Stomach (tissue), 8 donors: ENCODE measurements at regions not wholly inside any gene's neighbourhood (a gene's known extent, or its start where the extent isn't known, plus 50 kb on each side); places are given as distances from the start of the nearest gene placed in this dataset.
"Not testable (repeated sequence)": the region's sequence is repeated elsewhere in the genome, so short reads cannot be mapped to it uniquely, and the experiment has no call there.

ENCODE experiments used
- DNase-seq, 2 donors: peaks; one replicate each; pipeline versions ENCODE4 v3.0.0 to v3.0.0-alpha.2; 2013 to 2019
- H3K27ac ChIP-seq, 5 donors: fragments of 200-600 bp in 4 of 5; sonication (generic) in 4 of 5; one replicate each; pipeline ENCODE4 v1.5.1; 2013 to 2019; ENCODE audit warnings: mild to moderate bottlenecking in 1 of 5, moderate library complexity in 1 of 5
- H3K27me3 ChIP-seq, 3 donors: fragments of 200-600 bp; sonication (generic); one replicate each; pipeline ENCODE4 v1.5.1; 2017 to 2019; ENCODE audit warnings: mixed run types in 1 of 3
- H3K36me3 ChIP-seq, 4 donors: fragments of 200-600 bp; sonication (generic); 1 replicate in 3 of 4; 2 replicates in 1 of 4; pipeline ENCODE4 v1.5.1; 2016 to 2019
- H3K4me1 ChIP-seq, 4 donors: fragments of 200-600 bp; sonication (generic); one replicate each; pipeline ENCODE4 v1.5.1; 2016 to 2019
- H3K4me3 ChIP-seq, 4 donors: fragments of 200-600 bp; sonication (generic) in 3 of 4; one replicate each; pipeline ENCODE4 v1.5.1; 2016 to 2019; ENCODE audit warnings: mild to moderate bottlenecking in 1 of 4
- H3K9me3 ChIP-seq, 4 donors: fragments of 200-600 bp; sonication (generic); one replicate each; pipeline ENCODE4 v1.5.1; 2016 to 2019
- CTCF ChIP-seq, 7 experiments: fragments of 450-650 bp in 4 of 7; fragments of 200-600 bp in 3 of 7; sonication (generic) in 3 of 7; IDR thresholded peaks; one replicate each; pipeline ENCODE4 v1.5.1; 2016 to 2019; ENCODE audit warnings: antibody characterized with exemption in 7 of 7, control low read depth in 2 of 7, mild to moderate bottlenecking in 1 of 7
- EP300 ChIP-seq: sonication (generic); formaldehyde crosslinking; IDR thresholded peaks from one replicate; pipeline ENCODE4 v1.6.1; 2017; ENCODE audit warnings: antibody characterized with exemption
- POLR2A ChIP-seq, 4 donors: fragments of 450-650 bp; IDR thresholded peaks; one replicate each; pipeline ENCODE4 v1.6.1; 2016; ENCODE audit warnings: antibody characterized with exemption in 4 of 4, control low read depth in 2 of 4, mild to moderate bottlenecking in 1 of 4, moderate library complexity in 1 of 4
- POLR2AphosphoS5 ChIP-seq, 3 donors: sonication (generic); formaldehyde crosslinking; IDR thresholded peaks; one replicate each; pipeline ENCODE4 v1.6.1; 2016; ENCODE audit warnings: antibody characterized with exemption in 3 of 3
- WGBS, 5 donors: extraction: QIAGEN DNeasy Blood & Tissue Kit in 3 of 5; methylation state at CpG; one replicate each; pipeline versions ENCODE4 v1.1.5 to v1.1.7; 2013 to 2018; 5-methylcytosine and 5-hydroxymethylcytosine counted together
- intact Hi-C: fragments of 100-400 bp; cut with DNase I; formaldehyde crosslinking; loops from one replicate; pipeline ENCODE4 v1.15.1; 2023; ENCODE audit warnings: low total_unique reads
- donor health status: healthy with polysubstance abuse.
- donor health status: Bipolar disorder and iron deficiency.
- donor health status: healthy.

- 85 to 92% (median 90%) methylated on average over 3 of the region's 3 CpGs for WGBS, 5 donors
- intact Hi-C loops, result no loop called here
- Histone ChIP-seq H3K9me3 (no peaks in the 10 kb centered on the region), H3K27me3 (no peaks in the 10 kb centered on the region), H3K27ac (no peak overlapping the region), H3K4me3 (no peak overlapping the region), H3K4me1 (no peaks in the 10 kb centered on the region), H3K36me3 (no peaks in the 10 kb centered on the region)
- TF ChIP-seq POLR2AphosphoS5 (IDR thresholded peaks at IDR 0.05), result no peak
- TF ChIP-seq POLR2A (IDR thresholded peaks at IDR 0.05), result no peak
- no peak for TF ChIP-seq CTCF (IDR thresholded peaks at IDR 0.05)
- TF ChIP-seq EP300, result no peak
- no peak for DNase-seq
Measured at GRCh38 chr6:84897988-84898594, 133.7 kb upstream of the TBX18 start.

GRCh38 chr6:84897011-84897410 is 132.6 kb upstream of the TBX18 start:
- H3K9me3 ChIP-seq, result no peaks in the 10 kb centered on the region
- intact Hi-C loops, result no loop called here
- no peaks in the 10 kb centered on the region for H3K4me1 ChIP-seq
- 65 to 78% (median 69%) methylated on average over 1 of the region's 1 CpG for WGBS, 5 donors
- no peaks in the 10 kb centered on the region for H3K36me3 ChIP-seq
- no peak overlapping the region for H3K4me3 ChIP-seq
- no peak overlapping the region for H3K27ac ChIP-seq
- no peak for TF ChIP-seq EP300
- TF ChIP-seq CTCF (IDR thresholded peaks at IDR 0.05), result no peak
- no peak for TF ChIP-seq POLR2AphosphoS5 (IDR thresholded peaks at IDR 0.05)
- TF ChIP-seq POLR2A (IDR thresholded peaks at IDR 0.05), result no peak
- DNase-seq, result no peak
- no peaks in the 10 kb centered on the region for H3K27me3 ChIP-seq

- no peak for DNase-seq
- Histone ChIP-seq H3K27me3 (no peaks in the 10 kb centered on the region), H3K9me3 (no peaks in the 10 kb centered on the region), H3K27ac (no peak overlapping the region), H3K4me1 (no peaks in the 10 kb centered on the region), H3K36me3 (no peaks in the 10 kb centered on the region), H3K4me3 (no peak overlapping the region)
- TF ChIP-seq POLR2AphosphoS5 (IDR thresholded peaks at IDR 0.05), result no peak
- TF ChIP-seq POLR2A (IDR thresholded peaks at IDR 0.05), result no peak
- no peak for TF ChIP-seq EP300
- TF ChIP-seq CTCF (IDR thresholded peaks at IDR 0.05), result no peak
- 61 to 84% (median 81%) methylated on average over 1 of the region's 1 CpG for WGBS, 5 donors
- intact Hi-C loops, result no loop called here
Measured at GRCh38 chr6:84892671-84893070, 128.3 kb upstream of the TBX18 start.

- H3K9me3 ChIP-seq, result no peaks in the 10 kb centered on the region
- no peak for DNase-seq
- no peak overlapping the region for H3K27ac ChIP-seq
- H3K4me1 ChIP-seq, result no peaks in the 10 kb centered on the region
- H3K36me3 ChIP-seq, result no peaks in the 10 kb centered on the region
- no peak overlapping the region for H3K4me3 ChIP-seq
- intact Hi-C loops, result no loop called here
- WGBS, 5 donors, result 76 to 83% (median 80%) methylated on average over 10 of the region's 10 CpGs
- no peaks in the 10 kb centered on the region for H3K27me3 ChIP-seq
- TF ChIP-seq POLR2A (IDR thresholded peaks at IDR 0.05) (no peak), CTCF (IDR thresholded peaks at IDR 0.05) (no peak), EP300 (no peak), POLR2AphosphoS5 (IDR thresholded peaks at IDR 0.05) (no peak)
Measured at GRCh38 chr6:84882768-84883766, 118.7 kb upstream of the TBX18 start.

- H3K4me1 ChIP-seq, H3K27ac ChIP-seq, H3K9me3 ChIP-seq, H3K27me3 ChIP-seq, intact Hi-C loops, H3K4me3 ChIP-seq, DNase-seq, H3K36me3 ChIP-seq: not testable (repeated sequence)
Measured at GRCh38 chr6:84879385-84879784, 115.0 kb upstream of the TBX18 start.
